HepG2 (cell line): ENCODE measurements at regions not wholly inside any gene's neighbourhood (a gene's known extent, or its start where the extent isn't known, plus 50 kb on each side); places are given as distances from the start of the nearest gene placed in this dataset.

ENCODE experiments used
- ATAC-seq: fragments of 200-7000 bp; cut with Tn5 transposase; 3 replicates; pipeline ENCODE4 v1.9.1; 2020; ENCODE audit warnings: mild to moderate bottlenecking, moderate library complexity
- BruUV-seq: library from RNA; stranded (reverse); fragments of 400-500 nt; replicated peaks from 2 replicates; lab custom pipeline; 2021; lab: Mats Ljungman, UMichigan
- CTCF ChIA-PET: fragments of 300-600 bp; formaldehyde crosslinking; extraction: SDS; loops from one replicate; lab custom pipeline; 2021; ENCODE audit warnings: low total read pairs, inconsistent platforms, low intra/inter-chr PET ratio; lab: Yijun Ruan, JAX
- POLR2A ChIA-PET: fragments of 350-600 bp; sonication (Branson Sonifier 250); formaldehyde crosslinking; loops from one replicate; lab custom pipeline; 2020; ENCODE audit warnings: antibody characterized with exemption, inconsistent platforms; lab: Yijun Ruan, JAX
- DNase-seq: peaks from one replicate; pipeline ENCODE4 v3.0.0-alpha.2; 2015; ENCODE audit warnings: low spot score
- FAIRE-seq: peaks from 3 replicates; lab custom pipeline; 2011; peaks lifted over from hg19 to GRCh38; lab: Jason Lieb, UNC
- H2AFZ ChIP-seq: one replicate; pipeline ENCODE4 v1.6.1; 2011; ENCODE audit warnings: low read length, inconsistent platforms
- H3K27ac ChIP-seq: fragments of 300-600 bp; 3 replicates; pipeline ENCODE4 v1.8.0; 2011; ENCODE audit warnings: mixed run types, mild to moderate bottlenecking, mixed read lengths, low read length, inconsistent platforms; ENCODE audit not compliant: insufficient read depth; ENCODE audit errors: extremely low read length
- H3K27me3 ChIP-seq, 2 experiments: fragments of 200-600 bp in 1 of 2; 2 replicates in 1 of 2; 3 replicates in 1 of 2; pipeline versions ENCODE4 v1.6.0 to v1.8.0; 2011; ENCODE audit warnings: low read length in 2 of 2, mild to moderate bottlenecking in 2 of 2, moderate library complexity in 2 of 2, inconsistent platforms in 1 of 2; ENCODE audit not compliant: insufficient read depth in 2 of 2, control insufficient read depth in 1 of 2
- H3K36me3 ChIP-seq, 2 experiments: fragments of 200-600 bp in 1 of 2; replicated peaks in 1 of 2; 2 replicates in 1 of 2; 3 replicates in 1 of 2; pipeline versions ENCODE4 v1.5.1 to v1.8.0; 2011; ENCODE audit warnings: low read length in 2 of 2, inconsistent platforms in 1 of 2; ENCODE audit not compliant: insufficient read depth in 2 of 2, control insufficient read depth in 1 of 2
- H3K4me1 ChIP-seq: 2 replicates; pipeline ENCODE4 v1.5.1; 2012; ENCODE audit warnings: low read length, inconsistent platforms; ENCODE audit not compliant: insufficient read depth
- H3K4me2 ChIP-seq: 2 replicates; pipeline ENCODE4 v1.6.0; 2011; ENCODE audit warnings: low read depth, low read length, inconsistent platforms
- H3K4me3 ChIP-seq, 3 experiments: fragments of 200-600 bp in 1 of 3; sonication (generic), shearing (Covaris generic) in 1 of 3; replicated peaks in 1 of 3; 2 replicates each; pipeline ENCODE4 v1.5.1; 2011 to 2016; ENCODE audit warnings: low read length in 3 of 3, inconsistent platforms in 2 of 3, low read depth in 2 of 3, mild to moderate bottlenecking in 2 of 3, control low read depth in 1 of 3, mixed read lengths in 1 of 3; ENCODE audit not compliant: insufficient read depth in 1 of 3
- H3K79me2 ChIP-seq: one replicate; pipeline ENCODE4 v1.6.1; 2011; ENCODE audit warnings: low read length, inconsistent platforms; ENCODE audit not compliant: insufficient read depth
- H3K9ac ChIP-seq: 2 replicates; pipeline ENCODE4 v1.6.0; 2011; ENCODE audit warnings: mild to moderate bottlenecking, low read depth, low read length, inconsistent platforms; ENCODE audit not compliant: insufficient read depth
- H3K9me3 ChIP-seq: 2 replicates; pipeline ENCODE4 v1.5.1; 2012; ENCODE audit warnings: mild to moderate bottlenecking, low read length
- H4K20me1 ChIP-seq: 2 replicates; pipeline ENCODE4 v1.6.0; 2011; ENCODE audit warnings: inconsistent platforms, mild to moderate bottlenecking, low read length, moderate library complexity; ENCODE audit not compliant: insufficient read depth
- ASH2L ChIP-seq: fragments of 300-600, 200-600 bp; sonication (generic); IDR thresholded peaks from 2 replicates; pipeline ENCODE4 v1.7.0; 2017; ENCODE audit warnings: low read depth, mild to moderate bottlenecking, moderate library complexity, mixed read lengths, low read length; ENCODE audit not compliant: insufficient read length
- CEBPZ ChIP-seq: IDR thresholded peaks from 2 replicates; pipeline ENCODE4 v1.6.1; 2012; ENCODE audit warnings: low read length, improper control_type of control experiment
- MAZ ChIP-seq, 2 experiments: sonication (generic) in 1 of 2; formaldehyde crosslinking in 1 of 2; IDR thresholded peaks; 2 replicates each; pipeline versions ENCODE4 v1.5.0 to v1.6.1; 2012 to 2020; ENCODE audit warnings: low read depth in 2 of 2, mild to moderate bottlenecking in 2 of 2, borderline replicate concordance in 1 of 2, improper control_type of control experiment in 1 of 2, low read length in 1 of 2, missing genetic modification reagents in 1 of 2, moderate library complexity in 1 of 2
- PAF1 ChIP-seq: IDR thresholded peaks from 2 replicates; pipeline ENCODE4 v1.6.1; 2016; ENCODE audit warnings: missing genetic modification reagents, missing compliant biosample characterization
- SAFB2 ChIP-seq: sonication (generic); formaldehyde crosslinking; IDR thresholded peaks from 2 replicates; pipeline ENCODE4 v1.5.1; 2020; ENCODE audit warnings: missing genetic modification reagents, low read depth, mild to moderate bottlenecking, borderline replicate concordance
- SAP130 ChIP-seq: IDR thresholded peaks from 2 replicates; pipeline ENCODE4 v1.6.1; 2016; ENCODE audit warnings: low read depth
- THAP11 ChIP-seq: IDR thresholded peaks from 2 replicates; pipeline ENCODE4 v1.6.1; 2016; ENCODE audit warnings: missing biosample characterization, missing genetic modification reagents
- XRCC5 ChIP-seq: fragments of 200-400 bp; formaldehyde crosslinking; optimal IDR thresholded peaks from 2 replicates; pipeline ENCODE3; 2017; ENCODE audit warnings: mild to moderate bottlenecking, low read length
- ZNF563 ChIP-seq: sonication (generic); formaldehyde crosslinking; IDR thresholded peaks from 2 replicates; pipeline ENCODE4 v1.8.0; 2022; ENCODE audit warnings: mild to moderate bottlenecking, moderate library complexity, missing genetic modification reagents
- ZNF703 ChIP-seq: sonication (generic); formaldehyde crosslinking; IDR thresholded peaks from 2 replicates; pipeline ENCODE4 v1.5.1; 2020; ENCODE audit warnings: missing genetic modification reagents, mild to moderate bottlenecking, moderate library complexity, borderline replicate concordance
- ZNF749 ChIP-seq: sonication (generic); formaldehyde crosslinking; IDR thresholded peaks from 2 replicates; pipeline ENCODE4 v1.8.0; 2022; ENCODE audit warnings: mild to moderate bottlenecking, missing genetic modification reagents, moderate library complexity, borderline replicate concordance
- ZNF782 ChIP-seq: sonication (generic); formaldehyde crosslinking; IDR thresholded peaks from 2 replicates; pipeline ENCODE4 v1.4.0; 2020; ENCODE audit warnings: missing genetic modification reagents, mild to moderate bottlenecking, borderline replicate concordance
- ZNF850 ChIP-seq: sonication (generic); formaldehyde crosslinking; conservative IDR thresholded peaks from 2 replicates; pipeline ENCODE4 v1.9.0; 2021; ENCODE audit warnings: mild to moderate bottlenecking, missing genetic modification reagents
- ZNF879 ChIP-seq: sonication (generic); formaldehyde crosslinking; IDR thresholded peaks from 2 replicates; pipeline ENCODE4 v1.8.1; 2023; ENCODE audit warnings: missing genetic modification reagents
- WGBS: methylation state at CpG from one replicate; pipeline ENCODE4 v1.1.6; 2017; ENCODE audit warnings: low lambda C conversion rate; 5-methylcytosine and 5-hydroxymethylcytosine counted together
- in situ Hi-C: cut with HindIII; loops from 2 replicates; pipeline ENCODE4 v1.10.0; 2017; ENCODE audit warnings: low pct_unique_long_range_greater_than_20kb; ENCODE audit not compliant: extremely low pct_ligation_motif_present
- intact Hi-C: fragments of 100-400 bp; cut with micrococcal nuclease; formaldehyde crosslinking; loops from one replicate; pipeline ENCODE4 v1.10.0; 2022; ENCODE audit not compliant: unreplicated experiment
- TF ChIP-seq, protein P1 (sequence below): sonication (generic); formaldehyde crosslinking; IDR thresholded peaks from 2 replicates; pipeline ENCODE4 v1.4.0; 2020; ENCODE audit warnings: low read depth, missing genetic modification reagents

DNA sequence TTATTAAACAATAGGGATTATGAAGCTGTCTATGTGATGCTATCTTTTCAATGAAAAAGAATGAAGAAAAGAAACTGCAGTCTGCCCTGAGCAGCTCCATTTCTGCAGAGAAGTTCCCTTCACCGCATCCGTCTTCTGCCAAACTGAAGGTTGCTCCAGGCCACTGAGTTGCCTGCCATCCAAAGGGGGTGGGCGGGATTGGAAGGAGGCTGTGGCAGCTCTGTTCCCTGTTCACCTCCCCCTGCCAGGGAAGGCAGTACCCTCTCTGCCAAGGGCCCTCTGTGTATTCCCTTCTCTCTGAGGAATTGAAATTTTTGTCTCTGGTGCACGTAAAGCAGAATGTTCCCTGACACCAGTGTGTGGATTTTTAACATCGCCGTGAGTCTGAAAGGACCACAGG, 243.1 kb upstream of the GHITM start (continued):
- TF ChIP-seq, protein P1, sequence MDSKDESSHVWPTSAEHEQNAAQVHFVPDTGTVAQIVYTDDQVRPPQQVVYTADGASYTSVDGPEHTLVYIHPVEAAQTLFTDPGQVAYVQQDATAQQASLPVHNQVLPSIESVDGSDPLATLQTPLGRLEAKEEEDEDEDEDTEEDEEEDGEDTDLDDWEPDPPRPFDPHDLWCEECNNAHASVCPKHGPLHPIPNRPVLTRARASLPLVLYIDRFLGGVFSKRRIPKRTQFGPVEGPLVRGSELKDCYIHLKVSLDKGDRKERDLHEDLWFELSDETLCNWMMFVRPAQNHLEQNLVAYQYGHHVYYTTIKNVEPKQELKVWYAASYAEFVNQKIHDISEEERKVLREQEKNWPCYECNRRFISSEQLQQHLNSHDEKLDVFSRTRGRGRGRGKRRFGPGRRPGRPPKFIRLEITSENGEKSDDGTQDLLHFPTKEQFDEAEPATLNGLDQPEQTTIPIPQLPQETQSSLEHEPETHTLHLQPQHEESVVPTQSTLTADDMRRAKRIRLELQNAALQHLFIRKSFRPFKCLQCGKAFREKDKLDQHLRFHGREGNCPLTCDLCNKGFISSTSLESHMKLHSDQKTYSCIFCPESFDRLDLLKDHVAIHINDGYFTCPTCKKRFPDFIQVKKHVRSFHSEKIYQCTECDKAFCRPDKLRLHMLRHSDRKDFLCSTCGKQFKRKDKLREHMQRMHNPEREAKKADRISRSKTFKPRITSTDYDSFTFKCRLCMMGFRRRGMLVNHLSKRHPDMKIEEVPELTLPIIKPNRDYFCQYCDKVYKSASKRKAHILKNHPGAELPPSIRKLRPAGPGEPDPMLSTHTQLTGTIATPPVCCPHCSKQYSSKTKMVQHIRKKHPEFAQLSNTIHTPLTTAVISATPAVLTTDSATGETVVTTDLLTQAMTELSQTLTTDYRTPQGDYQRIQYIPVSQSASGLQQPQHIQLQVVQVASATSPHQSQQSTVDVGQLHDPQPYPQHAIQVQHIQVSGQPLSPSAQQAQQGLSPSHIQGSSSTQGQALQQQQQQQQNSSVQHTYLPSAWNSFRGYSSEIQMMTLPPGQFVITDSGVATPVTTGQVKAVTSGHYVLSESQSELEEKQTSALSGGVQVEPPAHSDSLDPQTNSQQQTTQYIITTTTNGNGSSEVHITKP (CRISPR knock-in tag) = no peak
- TF ChIP-seq MAZ (IDR thresholded peaks at IDR 0.05; ENCODE audit: borderline replicate concordance, low read depth, low read length) (no peak), MAZ (CRISPR knock-in tag; IDR thresholded peaks at IDR 0.05; ENCODE audit: low read depth) (no peak), PAF1 (no peak), ZNF850 (no peak)

- BruUV-seq = no TSS peak
- ChIA-PET CTCF (no interaction called here), POLR2A (no interaction called here)
- Histone ChIP-seq H3K27me3 (no peaks in the 10 kb centered on the region), H3K36me3 (no peaks in the 10 kb centered on the region), H3K27ac (no peak overlapping the region), H3K9ac (no peak overlapping the region), H2AFZ (no peak overlapping the region), H3K79me2 (no peaks in the 10 kb centered on the region), H3K4me2 (no peak overlapping the region), H3K9me3 (no peaks in the 10 kb centered on the region), H3K4me1 (no peaks in the 10 kb centered on the region), H3K4me3 (no peak overlapping the region), H4K20me1 (no peaks in the 10 kb centered on the region)
- ATAC-seq = no peak
- no peak for FAIRE-seq
- in situ Hi-C loops = no loop called here
- DNase-seq = no peak
- WGBS = 3% methylated on average over 1 of the region's 1 CpG
- intact Hi-C loops = no loop called here
- TF ChIP-seq CEBPZ (no peak), ZNF782 (CRISPR knock-in tag) (no peak), THAP11 (no peak), ZNF879 (CRISPR knock-in tag) (no peak), XRCC5 (no peak), SAP130 (CRISPR knock-in tag) (no peak), ZNF749 (CRISPR knock-in tag) (no peak), SAFB2 (CRISPR knock-in tag) (no peak), ZNF563 (CRISPR knock-in tag) (no peak), ZNF703 (no peak), ASH2L (no peak)
These were observed 241.7 kb upstream of the GHITM start for GRCh38 chr10:83897626-83898025.
